ENCODE measurements at regions not wholly inside any gene's neighbourhood (a gene's known extent, or its start where the extent isn't known, plus 50 kb on each side); places are given as distances from the start of the nearest gene placed in this dataset.
"Not testable (repeated sequence)": the region's sequence is repeated elsewhere in the genome, so short reads cannot be mapped to it uniquely, and the experiment has no call there.

DNA sequence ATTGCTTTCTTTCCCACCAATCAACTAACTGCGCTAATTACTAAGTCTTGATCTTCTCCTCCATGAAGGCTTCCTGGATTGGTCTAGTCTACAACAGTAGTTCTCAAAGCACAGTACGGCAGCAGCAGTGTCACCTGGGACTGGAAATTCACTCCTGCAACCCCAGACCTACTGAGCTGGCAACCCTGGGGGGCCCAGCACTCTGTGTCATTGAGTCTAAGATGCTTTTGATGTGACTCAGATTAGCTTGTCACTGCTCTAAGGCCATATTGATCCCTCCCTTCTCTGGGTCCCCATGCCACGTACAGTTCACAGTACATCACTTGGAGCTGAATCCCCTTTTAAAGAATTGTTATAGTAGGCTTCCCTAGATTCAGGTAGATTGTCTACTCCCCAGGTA is 65.7 kb upstream of the KMT2C start:
- DNase-seq: no peak

DNA sequence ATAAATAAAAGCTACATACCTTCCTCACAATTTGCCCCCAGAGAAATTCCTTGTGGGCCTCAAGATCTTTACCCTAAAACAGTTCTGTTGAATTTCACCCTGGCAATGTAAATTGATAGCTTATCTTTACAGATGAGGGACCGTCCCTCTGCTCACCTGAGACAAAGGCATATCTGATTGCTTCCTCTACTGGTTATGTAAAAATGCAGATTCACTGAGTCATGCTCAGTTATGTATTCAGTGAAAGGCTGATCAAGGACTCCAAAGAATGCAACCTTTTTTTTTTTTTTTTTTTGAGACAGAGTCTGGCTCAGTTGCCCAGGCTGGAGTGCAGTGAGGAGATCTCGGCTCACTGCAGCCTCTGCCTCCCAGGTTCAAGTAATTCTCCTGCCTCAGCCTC is 64.2 kb upstream of the KMT2C start:
- DNase-seq: not testable (repeated sequence)

GRCh38 chr7:152495867-152496266 is 60.1 kb upstream of the KMT2C start:
- no peak for DNase-seq

DNA sequence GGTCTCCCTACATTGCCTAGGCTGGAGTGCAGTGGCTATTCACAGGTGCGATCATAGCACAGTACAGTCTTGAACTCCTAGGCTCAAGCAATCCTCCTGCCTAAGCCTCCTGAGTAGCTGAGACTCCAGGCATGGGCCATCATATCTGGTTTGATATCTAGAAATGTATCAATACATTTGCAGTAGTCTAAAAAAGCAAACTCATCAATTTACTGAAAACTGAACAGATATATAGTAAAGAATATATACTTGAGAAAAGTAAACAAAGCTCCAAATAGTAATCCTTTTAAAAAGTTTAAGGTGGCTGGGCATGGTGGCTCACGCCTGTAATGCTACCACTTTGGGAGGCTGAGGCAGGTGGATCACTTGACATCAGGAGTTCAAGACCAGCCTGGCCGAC is 57.1 kb upstream of the KMT2C start:
- no peak for DNase-seq

DNA sequence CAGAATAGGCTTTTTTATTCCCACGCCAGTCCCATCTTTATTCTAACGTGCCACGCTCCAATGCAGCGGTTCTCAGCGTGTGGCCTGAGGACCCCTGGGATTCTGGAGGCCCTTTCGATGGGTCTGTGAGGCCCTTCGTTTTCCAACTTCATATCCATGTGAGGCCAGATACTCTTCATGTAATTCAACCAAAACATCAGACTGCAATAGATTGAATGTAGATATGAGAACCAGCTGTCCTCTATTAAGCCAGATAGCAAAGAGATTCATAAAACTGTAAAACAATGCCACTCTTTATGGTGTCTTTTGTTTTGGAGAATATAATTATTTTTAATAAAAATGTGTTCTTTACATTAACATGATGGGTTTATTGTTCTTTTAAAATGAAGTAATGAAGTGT is 53.2 kb upstream of the KMT2C start:
- DNase-seq: no peak

GRCh38 chr7:152486968-152487367 is 51.2 kb upstream of the KMT2C start:
- no peak for DNase-seq

DNA sequence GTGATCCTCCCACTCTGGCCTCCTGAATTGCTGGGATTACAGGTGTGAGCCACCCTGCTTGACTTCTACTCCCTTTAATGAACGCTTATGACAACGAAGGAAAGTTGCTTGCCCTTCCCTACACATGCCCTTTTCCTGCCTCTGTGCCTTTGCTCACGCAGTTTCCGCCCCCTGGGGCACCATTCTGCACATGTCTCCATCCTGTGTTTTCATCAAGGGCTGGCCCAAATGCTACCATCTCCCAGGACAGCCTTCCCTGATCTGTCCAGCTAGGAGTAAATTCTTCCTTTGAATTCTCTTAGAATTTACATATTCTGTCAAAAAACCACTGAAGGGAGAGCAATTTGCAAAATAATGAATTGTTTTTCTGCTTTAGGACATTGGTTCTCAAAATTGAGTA is 50.0 kb upstream of the KMT2C start:
- no peak for DNase-seq

Measured in suppressor macrophage treated with lipopolysaccharide for 4 hours (primary cell).